ENCODE measurements at regions not wholly inside any gene's neighbourhood (a gene's known extent, or its start where the extent isn't known, plus 50 kb on each side); places are given as distances from the start of the nearest gene placed in this dataset.
"Not testable (repeated sequence)": the region's sequence is repeated elsewhere in the genome, so short reads cannot be mapped to it uniquely, and the experiment has no call there.

GRCh38 chr16:13331918-13332317, 430.5 kb downstream of the SHISA9 start:
- Histone ChIP-seq H3K36me3 (ENCODE audit: control insufficient read depth, insufficient read depth, low read length) (no peaks in the 10 kb centered on the region), H3K4me3 (ENCODE audit: low read depth, low read length) (no peak overlapping the region), H3K27me3 (ENCODE audit: control insufficient read depth, insufficient read depth, low read length) (no peaks in the 10 kb centered on the region)
- ChIA-PET POLR2A (no interaction called here), CTCF (no interaction called here)
- DNase-seq (ENCODE audit: low read depth), result no peak
- TF ChIP-seq CTCF (IDR thresholded peaks at IDR 0.05; ENCODE audit: insufficient read depth, low read depth, low read length), result no peak

- Histone ChIP-seq H3K4me3 (ENCODE audit: low read depth, low read length) (no peak overlapping the region), H3K36me3 (ENCODE audit: control insufficient read depth, insufficient read depth, low read length) (no peaks in the 10 kb centered on the region), H3K27me3 (ENCODE audit: control insufficient read depth, insufficient read depth, low read length) (no peaks in the 10 kb centered on the region)
- ChIA-PET CTCF (no interaction called here), POLR2A (no interaction called here)
- no peak for TF ChIP-seq CTCF (IDR thresholded peaks at IDR 0.05; ENCODE audit: insufficient read depth, low read depth, low read length)
- DNase-seq (ENCODE audit: low read depth), result no peak
These were observed 431.4 kb downstream of the SHISA9 start for GRCh38 chr16:13332713-13333255.

GRCh38 chr16:13333336-13333735, 431.9 kb downstream of the SHISA9 start:
- Histone ChIP-seq H3K4me3 (ENCODE audit: low read depth, low read length) (no peak overlapping the region), H3K36me3 (ENCODE audit: control insufficient read depth, insufficient read depth, low read length) (no peaks in the 10 kb centered on the region), H3K27me3 (ENCODE audit: control insufficient read depth, insufficient read depth, low read length) (no peaks in the 10 kb centered on the region)
- ChIA-PET POLR2A (no interaction called here), CTCF (no interaction called here)
- no peak for DNase-seq (ENCODE audit: low read depth)
- no peak for TF ChIP-seq CTCF (IDR thresholded peaks at IDR 0.05; ENCODE audit: insufficient read depth, low read depth, low read length)

- Histone ChIP-seq H3K36me3 (ENCODE audit: control insufficient read depth, insufficient read depth, low read length) (no peaks in the 10 kb centered on the region), H3K27me3 (ENCODE audit: control insufficient read depth, insufficient read depth, low read length) (no peaks in the 10 kb centered on the region), H3K4me3 (ENCODE audit: low read depth, low read length) (no peak overlapping the region)
- ChIA-PET CTCF (no interaction called here), POLR2A (no interaction called here)
- DNase-seq (ENCODE audit: low read depth), result no peak
- TF ChIP-seq CTCF (IDR thresholded peaks at IDR 0.05; ENCODE audit: insufficient read depth, low read depth, low read length), result no peak
These were observed 434.5 kb downstream of the SHISA9 start for GRCh38 chr16:13335879-13336278.

- ChIA-PET CTCF (no interaction called here), POLR2A (no interaction called here)
- TF ChIP-seq CTCF (IDR thresholded peaks at IDR 0.05; ENCODE audit: insufficient read depth, low read depth, low read length), result no peak
- Histone ChIP-seq H3K4me3 (ENCODE audit: low read depth, low read length) (no peak overlapping the region), H3K36me3 (ENCODE audit: control insufficient read depth, insufficient read depth, low read length) (no peaks in the 10 kb centered on the region), H3K27me3 (ENCODE audit: control insufficient read depth, insufficient read depth, low read length) (no peaks in the 10 kb centered on the region)
- no peak for DNase-seq (ENCODE audit: low read depth)
These were observed 434.9 kb downstream of the SHISA9 start for GRCh38 chr16:13336335-13336734.

- H3K4me3 ChIP-seq (ENCODE audit: low read depth, low read length); H3K27me3 ChIP-seq (ENCODE audit: control insufficient read depth, insufficient read depth, low read length); CTCF ChIA-PET; H3K36me3 ChIP-seq (ENCODE audit: control insufficient read depth, insufficient read depth, low read length); POLR2A ChIA-PET; DNase-seq (ENCODE audit: low read depth): not testable (repeated sequence)
These were observed 435.8 kb downstream of the SHISA9 start for GRCh38 chr16:13336907-13337881.
